Right atrium auricular region (tissue), 2 donors: ENCODE measurements at regions not wholly inside any gene's neighbourhood (a gene's known extent, or its start where the extent isn't known, plus 50 kb on each side); places are given as distances from the start of the nearest gene placed in this dataset.
"Not testable (repeated sequence)": the region's sequence is repeated elsewhere in the genome, so short reads cannot be mapped to it uniquely, and the experiment has no call there.

ENCODE experiments used
- DNase-seq: peaks from one replicate; pipeline ENCODE4 v3.0.0-alpha.2; 2019; ENCODE audit warnings: low spot score
- H3K27ac ChIP-seq, 2 donors: fragments of 200-600 bp; sonication (generic); 1 replicate in 1 of 2; 2 replicates in 1 of 2; pipeline ENCODE4 v1.5.1; 2016 to 2019
- H3K27me3 ChIP-seq, 2 donors: fragments of 200-600 bp; sonication (generic); one replicate each; pipeline versions ENCODE4 v1.5.1 to v1.6.0; 2017 to 2019
- H3K36me3 ChIP-seq: fragments of 200-600 bp; sonication (generic); one replicate; pipeline ENCODE4 v1.5.1; 2016
- H3K4me1 ChIP-seq, 2 donors: fragments of 200-600 bp; sonication (generic); one replicate each; pipeline versions ENCODE4 v1.5.1 to v1.6.0; 2017 to 2019
- H3K4me3 ChIP-seq, 2 donors: fragments of 200-600 bp; sonication (generic); 1 replicate in 1 of 2; 2 replicates in 1 of 2; pipeline ENCODE4 v1.5.1; 2017 to 2019; ENCODE audit warnings: mild to moderate bottlenecking in 1 of 2, moderate library complexity in 1 of 2
- H3K9me3 ChIP-seq, 2 donors: fragments of 200-600 bp; sonication (generic); one replicate each; pipeline ENCODE4 v1.5.1; 2019
- TF ChIP-seq, protein P1 (sequence below), 2 donors: fragments of 200-600 bp; sonication (generic); IDR thresholded peaks; one replicate each; pipeline ENCODE4 v1.5.1; 2019; ENCODE audit warnings: antibody characterized with exemption in 2 of 2

DNA sequence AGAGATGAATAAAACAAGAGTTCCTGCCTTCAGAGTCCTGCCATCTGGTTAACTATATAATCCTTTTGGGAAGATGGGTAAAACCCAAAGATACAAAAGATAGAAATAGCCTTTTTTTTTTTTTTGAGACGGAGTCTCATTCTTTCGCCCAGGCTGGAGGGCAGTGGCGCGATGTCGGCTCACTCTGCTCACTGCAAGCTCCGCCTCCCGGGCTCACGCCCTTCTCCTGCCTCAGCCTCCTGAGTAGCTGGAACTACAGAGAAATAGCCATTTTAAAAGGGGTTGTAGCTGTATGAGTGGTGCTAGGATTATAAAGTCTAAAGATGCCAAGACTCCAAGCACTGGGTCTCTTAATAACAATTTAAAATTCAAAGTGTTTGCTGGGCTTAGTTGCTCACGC lies 97.2 kb downstream of the KDR start:
- Histone ChIP-seq H3K4me1 (peaks cover 0 to 11% of the 10 kb centered on the region in 2 donors), H3K9me3 (no peaks in the 10 kb centered on the region), H3K27me3 (no peaks in the 10 kb centered on the region), H3K27ac (no peak overlapping the region), H3K36me3 (no peaks in the 10 kb centered on the region), H3K4me3 (no peak overlapping the region)
- DNase-seq = no peak
- TF ChIP-seq, protein P1, sequence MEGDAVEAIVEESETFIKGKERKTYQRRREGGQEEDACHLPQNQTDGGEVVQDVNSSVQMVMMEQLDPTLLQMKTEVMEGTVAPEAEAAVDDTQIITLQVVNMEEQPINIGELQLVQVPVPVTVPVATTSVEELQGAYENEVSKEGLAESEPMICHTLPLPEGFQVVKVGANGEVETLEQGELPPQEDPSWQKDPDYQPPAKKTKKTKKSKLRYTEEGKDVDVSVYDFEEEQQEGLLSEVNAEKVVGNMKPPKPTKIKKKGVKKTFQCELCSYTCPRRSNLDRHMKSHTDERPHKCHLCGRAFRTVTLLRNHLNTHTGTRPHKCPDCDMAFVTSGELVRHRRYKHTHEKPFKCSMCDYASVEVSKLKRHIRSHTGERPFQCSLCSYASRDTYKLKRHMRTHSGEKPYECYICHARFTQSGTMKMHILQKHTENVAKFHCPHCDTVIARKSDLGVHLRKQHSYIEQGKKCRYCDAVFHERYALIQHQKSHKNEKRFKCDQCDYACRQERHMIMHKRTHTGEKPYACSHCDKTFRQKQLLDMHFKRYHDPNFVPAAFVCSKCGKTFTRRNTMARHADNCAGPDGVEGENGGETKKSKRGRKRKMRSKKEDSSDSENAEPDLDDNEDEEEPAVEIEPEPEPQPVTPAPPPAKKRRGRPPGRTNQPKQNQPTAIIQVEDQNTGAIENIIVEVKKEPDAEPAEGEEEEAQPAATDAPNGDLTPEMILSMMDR (IDR thresholded peaks at IDR 0.05) = no peak

DNA sequence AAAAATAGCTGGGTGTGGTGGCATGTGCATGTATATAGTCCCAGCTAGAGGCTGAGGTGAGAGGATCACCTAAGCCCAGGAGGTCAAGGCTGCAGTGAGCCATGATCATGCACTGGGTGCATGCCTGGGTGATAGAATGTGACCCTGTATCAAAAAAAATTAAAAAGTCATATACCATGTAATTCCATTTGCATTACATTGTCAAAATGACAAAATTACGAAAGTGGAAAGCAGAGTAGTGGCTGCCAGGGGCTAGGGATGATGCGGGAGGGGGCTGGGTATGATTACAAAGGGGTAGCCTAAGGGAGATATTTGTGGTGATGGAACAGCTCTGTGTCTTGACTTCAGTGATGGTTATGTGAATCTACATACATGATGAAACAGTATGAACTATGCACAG lies 97.8 kb downstream of the KDR start:
- DNase-seq = no peak
- Histone ChIP-seq H3K36me3 (no peaks in the 10 kb centered on the region), H3K27me3 (no peaks in the 10 kb centered on the region), H3K9me3 (no peaks in the 10 kb centered on the region), H3K27ac (no peak overlapping the region), H3K4me1 (peaks cover 0 to 5% of the 10 kb centered on the region in 2 donors), H3K4me3 (no peak overlapping the region)
- TF ChIP-seq, protein P1 (IDR thresholded peaks at IDR 0.05) = no peak

DNA sequence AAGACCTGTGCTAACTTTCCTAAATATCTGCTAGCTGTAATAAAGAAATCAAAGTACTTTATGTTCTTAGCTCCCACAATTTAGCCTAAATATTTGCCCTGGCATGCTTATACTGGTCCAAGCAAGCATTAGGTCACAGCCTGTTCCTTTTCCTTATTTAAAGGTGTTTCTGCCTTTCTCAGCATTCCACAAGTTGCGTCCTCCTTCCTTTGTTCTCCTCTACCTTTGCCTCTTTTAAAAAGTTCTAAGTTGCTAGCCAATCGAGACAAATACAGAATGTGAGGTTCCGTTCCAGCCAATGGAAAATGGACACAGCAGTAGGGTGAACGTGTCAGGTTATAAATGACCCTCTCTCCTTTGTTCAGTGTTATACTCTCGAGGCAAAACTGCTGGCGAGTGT lies 99.9 kb downstream of the KDR start:
- not testable (repeated sequence) for H3K4me1 ChIP-seq, H3K4me3 ChIP-seq, H3K9me3 ChIP-seq, H3K36me3 ChIP-seq, DNase-seq, H3K27me3 ChIP-seq, H3K27ac ChIP-seq

DNA sequence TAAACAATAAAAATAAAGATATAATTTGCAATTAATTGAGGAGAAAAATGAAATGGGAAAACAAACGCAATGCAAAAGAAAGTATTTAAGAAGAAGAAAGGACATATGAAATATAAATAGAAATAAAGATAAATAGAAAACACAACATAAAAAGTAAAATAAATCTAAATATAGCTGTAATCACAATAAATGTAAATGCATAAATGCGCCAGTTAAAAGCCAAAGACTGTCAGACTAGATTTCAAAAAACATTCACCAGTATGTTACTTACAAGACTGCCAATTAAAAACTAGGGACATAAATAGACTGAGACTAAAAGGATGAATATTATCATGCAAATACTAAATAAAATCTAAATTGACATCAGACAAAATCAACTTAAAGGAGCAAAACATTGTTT lies 102.4 kb downstream of the KDR start:
- H3K27me3 ChIP-seq = no peaks in the 10 kb centered on the region
- TF ChIP-seq, protein P1 (IDR thresholded peaks at IDR 0.05) = no peak
- H3K4me1 ChIP-seq = no peaks in the 10 kb centered on the region
- no peak overlapping the region for H3K4me3 ChIP-seq
- no peaks in the 10 kb centered on the region for H3K36me3 ChIP-seq
- DNase-seq = no peak
- H3K27ac ChIP-seq = no peak overlapping the region
- no peaks in the 10 kb centered on the region for H3K9me3 ChIP-seq

DNA sequence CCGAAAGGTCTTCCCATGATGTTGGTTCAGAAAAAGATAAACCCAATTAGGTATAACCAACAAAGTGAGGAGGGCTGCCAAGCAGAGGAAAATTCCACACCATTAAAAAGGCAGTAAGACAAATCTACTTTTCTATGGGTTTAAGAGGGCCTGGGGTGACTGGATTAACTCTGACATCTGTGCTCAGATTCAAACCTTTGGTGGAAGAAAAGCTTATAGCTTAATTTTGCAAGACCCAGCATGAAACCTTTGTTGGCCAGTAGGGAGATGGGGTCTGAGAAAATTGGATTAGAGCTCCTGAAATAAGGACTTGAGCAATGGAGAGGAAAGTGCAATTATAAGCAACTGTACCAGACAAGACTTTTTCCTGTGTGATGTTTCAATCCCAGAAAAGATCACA lies 104.2 kb downstream of the KDR start:
- Histone ChIP-seq H3K27me3 (no peaks in the 10 kb centered on the region), H3K4me3 (no peak overlapping the region), H3K36me3 (no peaks in the 10 kb centered on the region), H3K27ac (no peak overlapping the region), H3K4me1 (no peaks in the 10 kb centered on the region), H3K9me3 (no peaks in the 10 kb centered on the region)
- DNase-seq = no peak
- TF ChIP-seq, protein P1 (IDR thresholded peaks at IDR 0.05) = no peak

DNA sequence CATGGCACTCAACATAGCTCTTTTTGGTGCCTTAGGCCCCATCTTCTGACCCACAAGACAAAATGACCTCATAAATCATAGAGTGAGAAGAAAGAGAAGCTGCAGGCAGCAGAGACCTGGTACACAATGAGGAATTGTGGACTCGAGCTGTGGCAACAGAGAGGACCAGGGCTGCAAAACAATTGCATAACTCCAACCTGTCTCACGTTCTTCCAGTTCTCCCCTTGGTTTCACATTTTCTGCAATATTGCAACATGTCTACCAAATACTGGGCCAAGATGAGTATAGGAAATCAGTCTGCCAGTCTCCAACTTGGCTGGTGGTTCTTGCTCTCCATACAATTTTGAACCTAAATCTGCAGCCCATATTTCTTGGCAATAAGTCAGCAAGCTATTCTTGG lies 105.3 kb downstream of the KDR start:
- Histone ChIP-seq H3K9me3 (no peaks in the 10 kb centered on the region), H3K36me3 (no peaks in the 10 kb centered on the region), H3K27ac (no peak overlapping the region), H3K27me3 (no peaks in the 10 kb centered on the region), H3K4me1 (no peaks in the 10 kb centered on the region), H3K4me3 (no peak overlapping the region)
- TF ChIP-seq, protein P1 (IDR thresholded peaks at IDR 0.05) = no peak
- no peak for DNase-seq
